ENCODE measurements at regions not wholly inside any gene's neighbourhood (a gene's known extent, or its start where the extent isn't known, plus 50 kb on each side); places are given as distances from the start of the nearest gene placed in this dataset.
"Not testable (repeated sequence)": the region's sequence is repeated elsewhere in the genome, so short reads cannot be mapped to it uniquely, and the experiment has no call there.

- DNase-seq, result no peak
Observed at GRCh38 chrX:42432552-42432951, 345.4 kb downstream of the PPP1R2C start.

- DNase-seq, result no peak
Observed at GRCh38 chrX:42422961-42423360, 355.0 kb downstream of the PPP1R2C start.

DNA sequence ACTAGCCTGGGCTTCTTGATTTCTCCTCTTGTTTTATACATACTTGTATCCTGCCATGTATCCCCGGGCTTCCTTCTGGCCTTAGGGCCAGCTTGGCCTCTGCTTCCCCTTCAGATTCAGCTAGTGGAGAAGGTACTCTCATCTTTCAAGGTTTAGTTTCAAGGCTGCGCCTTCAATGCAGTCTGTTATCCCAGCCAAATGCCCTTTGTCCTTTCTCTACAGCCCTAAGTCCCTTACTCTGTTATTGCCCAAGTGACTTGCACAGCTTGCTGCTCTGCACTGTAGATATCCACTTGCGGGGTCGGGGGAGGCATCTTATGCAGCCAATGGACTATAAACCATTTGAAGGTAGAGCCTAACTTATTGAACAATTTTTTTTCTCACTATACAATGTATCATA is 357.5 kb downstream of the PPP1R2C start:
- DNase-seq, result no peak

DNA sequence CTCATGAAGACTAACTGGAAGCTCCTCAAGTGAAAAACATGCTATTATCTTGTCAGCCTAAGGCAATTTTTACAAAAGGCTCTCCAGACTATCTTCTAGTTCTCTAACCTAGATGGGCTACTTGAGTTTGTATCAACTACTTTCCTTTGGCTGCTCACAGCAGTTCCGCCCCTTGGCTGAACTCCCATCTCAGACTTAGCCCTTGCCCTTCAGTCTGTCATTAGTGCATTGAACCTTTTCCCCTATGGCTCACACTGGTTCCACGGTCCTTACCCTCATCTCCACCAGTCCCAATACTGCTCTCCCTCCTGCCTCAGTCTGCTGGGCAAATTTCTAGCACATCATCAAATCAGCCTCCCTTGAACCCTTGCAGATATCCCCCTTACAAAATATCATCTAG is 362.3 kb downstream of the PPP1R2C start:
- no peak for DNase-seq

DNA sequence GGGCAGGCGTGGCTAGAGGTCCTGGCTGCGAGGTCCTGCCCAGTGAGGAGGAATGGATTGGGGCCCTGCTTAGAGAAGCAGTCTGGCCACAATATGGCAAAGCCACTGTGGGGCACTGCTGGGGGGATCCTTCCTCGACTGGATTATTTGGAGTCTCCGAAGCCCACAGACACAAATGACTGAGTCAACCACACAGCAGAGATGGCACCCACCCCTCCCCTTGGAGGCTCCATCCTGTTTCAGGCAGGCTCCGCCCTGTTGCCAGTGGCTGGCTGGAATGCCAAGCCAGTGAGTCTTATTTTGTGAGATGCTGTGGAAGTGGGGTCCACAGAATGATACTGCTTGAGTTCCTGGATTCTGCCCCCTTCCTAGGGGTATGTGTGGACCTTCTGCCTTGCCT is 363.9 kb downstream of the PPP1R2C start:
- no peak for DNase-seq

GRCh38 chrX:42399632-42400024 is 378.3 kb downstream of the PPP1R2C start:
- no peak for DNase-seq

GRCh38 chrX:42398967-42399631 is 378.9 kb downstream of the PPP1R2C start:
- DNase-seq, result no peak

- no peak for DNase-seq
Observed at GRCh38 chrX:42396136-42396535, 381.8 kb downstream of the PPP1R2C start.

GRCh38 chrX:42392846-42393245 is 385.1 kb downstream of the PPP1R2C start:
- DNase-seq, result no peak

DNA sequence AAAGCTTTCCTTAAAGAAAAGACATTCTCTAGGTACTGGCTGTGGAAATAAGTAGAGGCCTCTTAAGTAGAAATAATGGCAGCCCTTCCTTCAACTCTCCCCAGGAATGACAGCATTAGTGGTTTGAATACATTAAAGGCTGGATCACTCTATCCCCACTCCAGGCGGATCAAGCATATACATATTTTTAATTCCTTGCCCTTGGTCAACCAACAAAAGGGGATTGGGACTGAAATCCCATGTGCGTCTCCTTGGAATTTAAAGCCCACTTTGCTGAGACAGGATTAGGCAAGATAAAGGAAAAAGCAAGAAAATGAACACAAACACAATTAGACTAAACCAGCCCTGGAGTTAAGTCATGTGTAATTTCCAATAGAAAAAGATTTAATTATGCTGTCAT is 391.3 kb downstream of the PPP1R2C start:
- DNase-seq, result no peak

- DNase-seq, result no peak
Observed at GRCh38 chrX:42385730-42386129, 392.2 kb downstream of the PPP1R2C start.

- no peak for DNase-seq
Observed at GRCh38 chrX:42384956-42385355, 393.0 kb downstream of the PPP1R2C start.

- no peak for DNase-seq
Observed at GRCh38 chrX:42378857-42379256, 399.1 kb downstream of the PPP1R2C start.

- no peak for DNase-seq
Observed at GRCh38 chrX:42375086-42375485, 402.9 kb downstream of the PPP1R2C start.

GRCh38 chrX:42366181-42366580 is 411.8 kb downstream of the PPP1R2C start:
- no peak for DNase-seq

DNA sequence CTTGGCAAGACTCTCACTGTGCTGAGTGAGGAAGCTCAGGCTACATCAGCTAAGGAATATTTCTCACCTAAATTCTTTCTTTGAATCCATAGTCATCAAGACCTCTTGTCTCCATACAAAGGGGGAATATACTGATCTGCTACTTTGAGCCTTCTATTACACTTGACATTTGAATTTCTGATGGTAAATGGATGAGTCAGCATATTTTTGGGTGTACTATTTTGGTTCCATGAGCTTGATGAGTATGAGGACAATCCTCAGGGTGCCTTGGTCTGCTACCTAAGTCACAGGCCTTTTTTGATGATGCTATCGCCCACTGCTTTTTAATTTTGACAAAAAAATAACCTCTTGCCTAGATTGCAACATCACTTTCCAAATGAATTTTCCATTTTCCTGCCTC is 415.7 kb downstream of the PPP1R2C start:
- DNase-seq, result no peak

GRCh38 chrX:42342981-42343380 is 419.6 kb upstream of the CASK start:
- DNase-seq, result not testable (repeated sequence)

All from activated CD8-positive, alpha-beta memory T cell treated with anti-CD3 and anti-CD28 coated beads for 24 hours (primary cell).